ENCODE measurements at regions not wholly inside any gene's neighbourhood (a gene's known extent, or its start where the extent isn't known, plus 50 kb on each side); places are given as distances from the start of the nearest gene placed in this dataset.

DNA sequence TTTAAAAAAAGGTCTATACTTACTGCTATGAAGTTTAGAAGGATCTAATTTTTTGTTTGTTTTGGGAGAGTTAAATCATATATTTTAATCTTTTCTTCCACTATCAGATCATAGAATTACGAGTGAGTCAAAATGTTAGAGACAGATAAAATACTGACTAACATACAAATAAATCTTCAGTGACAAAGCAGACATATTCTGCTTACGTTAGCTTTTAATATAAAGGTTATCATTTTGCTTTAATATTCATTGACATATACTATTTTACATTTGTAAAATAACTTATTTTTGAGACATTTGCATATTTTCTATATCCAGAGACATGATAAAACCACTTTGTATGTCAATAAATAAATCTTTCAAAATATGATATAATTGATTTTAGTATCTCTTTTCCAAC is 64.6 kb upstream of the GABRA1 start (continued):
- TF ChIP-seq, protein P1, sequence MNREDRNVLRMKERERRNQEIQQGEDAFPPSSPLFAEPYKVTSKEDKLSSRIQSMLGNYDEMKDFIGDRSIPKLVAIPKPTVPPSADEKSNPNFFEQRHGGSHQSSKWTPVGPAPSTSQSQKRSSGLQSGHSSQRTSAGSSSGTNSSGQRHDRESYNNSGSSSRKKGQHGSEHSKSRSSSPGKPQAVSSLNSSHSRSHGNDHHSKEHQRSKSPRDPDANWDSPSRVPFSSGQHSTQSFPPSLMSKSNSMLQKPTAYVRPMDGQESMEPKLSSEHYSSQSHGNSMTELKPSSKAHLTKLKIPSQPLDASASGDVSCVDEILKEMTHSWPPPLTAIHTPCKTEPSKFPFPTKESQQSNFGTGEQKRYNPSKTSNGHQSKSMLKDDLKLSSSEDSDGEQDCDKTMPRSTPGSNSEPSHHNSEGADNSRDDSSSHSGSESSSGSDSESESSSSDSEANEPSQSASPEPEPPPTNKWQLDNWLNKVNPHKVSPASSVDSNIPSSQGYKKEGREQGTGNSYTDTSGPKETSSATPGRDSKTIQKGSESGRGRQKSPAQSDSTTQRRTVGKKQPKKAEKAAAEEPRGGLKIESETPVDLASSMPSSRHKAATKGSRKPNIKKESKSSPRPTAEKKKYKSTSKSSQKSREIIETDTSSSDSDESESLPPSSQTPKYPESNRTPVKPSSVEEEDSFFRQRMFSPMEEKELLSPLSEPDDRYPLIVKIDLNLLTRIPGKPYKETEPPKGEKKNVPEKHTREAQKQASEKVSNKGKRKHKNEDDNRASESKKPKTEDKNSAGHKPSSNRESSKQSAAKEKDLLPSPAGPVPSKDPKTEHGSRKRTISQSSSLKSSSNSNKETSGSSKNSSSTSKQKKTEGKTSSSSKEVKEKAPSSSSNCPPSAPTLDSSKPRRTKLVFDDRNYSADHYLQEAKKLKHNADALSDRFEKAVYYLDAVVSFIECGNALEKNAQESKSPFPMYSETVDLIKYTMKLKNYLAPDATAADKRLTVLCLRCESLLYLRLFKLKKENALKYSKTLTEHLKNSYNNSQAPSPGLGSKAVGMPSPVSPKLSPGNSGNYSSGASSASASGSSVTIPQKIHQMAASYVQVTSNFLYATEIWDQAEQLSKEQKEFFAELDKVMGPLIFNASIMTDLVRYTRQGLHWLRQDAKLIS (CRISPR knock-in tag; IDR thresholded peaks at IDR 0.05; ENCODE audit: borderline replicate concordance) = no peak
- TF ChIP-seq, protein P2, sequence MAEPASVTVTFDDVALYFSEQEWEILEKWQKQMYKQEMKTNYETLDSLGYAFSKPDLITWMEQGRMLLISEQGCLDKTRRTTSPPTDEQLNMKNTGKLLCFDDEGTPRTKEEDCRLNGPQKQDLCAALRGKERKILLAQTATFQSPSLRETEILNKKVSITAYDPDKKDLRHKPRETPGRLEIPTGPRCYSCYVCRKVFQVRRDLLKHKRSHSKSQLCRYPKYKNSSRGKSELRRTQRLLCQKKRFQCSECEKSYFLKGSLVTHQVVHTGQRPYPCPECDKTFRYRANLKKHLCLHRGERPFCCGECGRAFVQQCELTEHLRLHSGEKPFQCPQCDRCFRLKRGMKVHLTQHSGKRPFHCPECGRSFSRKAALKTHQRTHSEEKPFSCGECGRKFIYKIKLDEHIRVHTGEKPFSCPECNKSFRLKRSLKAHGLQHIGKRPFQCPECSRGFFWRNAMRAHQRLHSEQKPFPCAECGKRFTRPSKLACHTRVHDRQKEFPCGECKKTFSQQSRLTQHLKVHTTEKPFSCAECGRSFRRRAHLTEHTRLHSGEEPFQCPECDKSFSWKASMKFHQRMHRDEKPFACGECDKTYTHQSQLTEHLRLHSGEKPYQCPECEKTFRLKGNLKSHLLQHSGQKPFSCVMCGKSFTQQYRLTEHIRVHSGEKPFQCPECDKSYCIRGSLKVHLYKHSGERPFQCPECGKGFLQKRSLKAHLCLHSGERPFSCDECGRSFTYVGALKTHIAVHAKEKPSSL (CRISPR knock-in tag; conservative IDR thresholded peaks at IDR 0.05) = no peak
- no peak for TF ChIP-seq RELA (CRISPR knock-in tag; IDR thresholded peaks at IDR 0.05; ENCODE audit: borderline replicate concordance)

DNA sequence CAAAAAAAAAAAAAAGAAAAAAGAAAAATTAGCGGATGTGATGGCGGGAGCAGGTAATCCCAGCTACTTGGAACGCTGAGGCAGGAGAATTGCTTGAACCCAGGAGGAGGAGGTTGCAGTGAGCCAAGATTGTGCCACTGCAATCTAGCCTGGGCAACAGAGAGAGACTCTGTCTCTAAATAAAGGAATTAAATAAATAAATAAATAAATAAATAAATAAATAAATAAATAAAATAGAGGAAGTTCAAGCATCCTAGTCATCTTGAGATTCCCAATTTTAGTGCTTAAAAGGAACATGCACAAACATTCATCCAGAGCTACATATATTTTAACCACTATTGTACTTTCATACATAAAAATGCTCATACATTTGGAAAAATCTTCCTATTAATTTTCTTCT is 61.2 kb upstream of the GABRA1 start:
- ATAC-seq (no peak), DNase-seq (ENCODE audit: low spot score) (no peak)
- Mint-ChIP-seq H3K4me1 (peaks cover 12% of the 10 kb centered on the region), H3K4me3 (no peak overlapping the region), H3K9me3 (peaks cover 5% of the 10 kb centered on the region; the same call in 1 of the 2 replicates), H3K36me3 (no peaks in the 10 kb centered on the region), H3K27me3 (ENCODE audit: low read depth) (no peaks in the 10 kb centered on the region), H3K27ac (no peak overlapping the region)
- POLR2A ChIA-PET = no interaction called here
- TF ChIP-seq, protein P3, sequence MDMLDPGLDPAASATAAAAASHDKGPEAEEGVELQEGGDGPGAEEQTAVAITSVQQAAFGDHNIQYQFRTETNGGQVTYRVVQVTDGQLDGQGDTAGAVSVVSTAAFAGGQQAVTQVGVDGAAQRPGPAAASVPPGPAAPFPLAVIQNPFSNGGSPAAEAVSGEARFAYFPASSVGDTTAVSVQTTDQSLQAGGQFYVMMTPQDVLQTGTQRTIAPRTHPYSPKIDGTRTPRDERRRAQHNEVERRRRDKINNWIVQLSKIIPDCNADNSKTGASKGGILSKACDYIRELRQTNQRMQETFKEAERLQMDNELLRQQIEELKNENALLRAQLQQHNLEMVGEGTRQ (CRISPR knock-in tag; IDR thresholded peaks at IDR 0.05) = no peak
- no peak for TF ChIP-seq ZNF138 (CRISPR knock-in tag; conservative IDR thresholded peaks at IDR 0.05)
- no peak for TF ChIP-seq RELA (CRISPR knock-in tag; IDR thresholded peaks at IDR 0.05; ENCODE audit: borderline replicate concordance)
- TF ChIP-seq TP53 (CRISPR knock-in tag; IDR thresholded peaks at IDR 0.05) = no peak
- no peak for TF ChIP-seq ZNF219 (CRISPR knock-in tag; IDR thresholded peaks at IDR 0.05; ENCODE audit: borderline replicate concordance)
- TF ChIP-seq, protein P4, sequence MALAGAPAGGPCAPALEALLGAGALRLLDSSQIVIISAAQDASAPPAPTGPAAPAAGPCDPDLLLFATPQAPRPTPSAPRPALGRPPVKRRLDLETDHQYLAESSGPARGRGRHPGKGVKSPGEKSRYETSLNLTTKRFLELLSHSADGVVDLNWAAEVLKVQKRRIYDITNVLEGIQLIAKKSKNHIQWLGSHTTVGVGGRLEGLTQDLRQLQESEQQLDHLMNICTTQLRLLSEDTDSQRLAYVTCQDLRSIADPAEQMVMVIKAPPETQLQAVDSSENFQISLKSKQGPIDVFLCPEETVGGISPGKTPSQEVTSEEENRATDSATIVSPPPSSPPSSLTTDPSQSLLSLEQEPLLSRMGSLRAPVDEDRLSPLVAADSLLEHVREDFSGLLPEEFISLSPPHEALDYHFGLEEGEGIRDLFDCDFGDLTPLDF (CRISPR knock-in tag; IDR thresholded peaks at IDR 0.05) = no peak
- TF ChIP-seq NR1H2 (CRISPR knock-in tag; IDR thresholded peaks at IDR 0.05) = no peak
- TF ChIP-seq SMAD4 (CRISPR knock-in tag; IDR thresholded peaks at IDR 0.05) = no peak
- TF ChIP-seq ZNF423 (CRISPR knock-in tag; IDR thresholded peaks at IDR 0.05) = no peak
- TF ChIP-seq ZNF232 (CRISPR knock-in tag; IDR thresholded peaks at IDR 0.05) = no peak
- no peak for TF ChIP-seq OVOL2 (CRISPR knock-in tag; IDR thresholded peaks at IDR 0.05; ENCODE audit: borderline replicate concordance)
- CTCF ChIA-PET = no interaction called here

DNA sequence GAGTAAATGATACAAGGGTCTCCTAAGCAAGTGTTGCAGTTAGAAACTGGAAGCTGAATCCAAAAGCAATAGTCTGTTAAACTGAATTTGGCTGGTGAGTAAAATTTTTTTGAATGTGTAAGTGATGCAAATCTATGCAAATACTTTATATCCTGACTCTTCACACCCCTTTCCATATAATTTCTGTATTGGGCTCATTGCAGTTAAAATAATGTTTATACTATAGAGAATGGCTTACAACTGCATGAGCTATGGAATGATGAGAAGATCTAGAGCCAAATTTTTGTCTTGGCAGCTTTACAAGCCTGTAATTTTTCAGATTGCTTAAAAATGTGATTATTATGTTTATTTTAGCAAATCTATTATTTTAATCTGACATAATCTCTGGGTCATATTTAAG is 57.0 kb upstream of the GABRA1 start:
- Mint-ChIP-seq H3K9me3 (no peaks in the 10 kb centered on the region), H3K36me3 (no peaks in the 10 kb centered on the region), H3K4me1 (peaks cover 3% of the 10 kb centered on the region), H3K4me3 (no peak overlapping the region), H3K27me3 (ENCODE audit: low read depth) (no peaks in the 10 kb centered on the region), H3K27ac (no peak overlapping the region)
- CTCF ChIA-PET = no interaction called here
- ATAC-seq = no peak
- POLR2A ChIA-PET = no interaction called here
- TF ChIP-seq ZNF263 (CRISPR knock-in tag; IDR thresholded peaks at IDR 0.05; ENCODE audit: low read depth) = no peak
- no peak for DNase-seq (ENCODE audit: low spot score)
